ENCODE measurements at regions not wholly inside any gene's neighbourhood (a gene's known extent, or its start where the extent isn't known, plus 50 kb on each side); places are given as distances from the start of the nearest gene placed in this dataset.

- ChIA-PET POLR2A (no interaction called here), CTCF (no interaction called here)
- Histone ChIP-seq H3K4me1 (ENCODE audit: insufficient read depth, low read length) (no peaks in the 10 kb centered on the region), H3K9me3 (ENCODE audit: control insufficient read depth in 1 of 2, insufficient read depth in 1 of 2, low read length in 2 of 2) (no peaks in the 10 kb centered on the region), H3K4me3 (ENCODE audit: low read length) (no peak overlapping the region), H3K36me3 (ENCODE audit: insufficient read depth, low read length) (no peaks in the 10 kb centered on the region), H3K27ac (ENCODE audit: low read depth in 1 of 2, low read length in 2 of 2) (no peak overlapping the region), H3K27me3 (ENCODE audit: control insufficient read depth in 1 of 2, insufficient read depth in 2 of 2, low read length in 2 of 2) (no peaks in the 10 kb centered on the region)
- DNase-seq = no peak
- Mint-ChIP-seq H3K4me3 (no peak overlapping the region), H3K36me3 (ENCODE audit: low read depth) (no peaks in the 10 kb centered on the region), H3K27me3 (no peaks in the 10 kb centered on the region), H3K27ac (no peak overlapping the region), H3K4me1 (ENCODE audit: low read depth) (no peaks in the 10 kb centered on the region), H3K9me3 (peaks cover 4% of the 10 kb centered on the region)
- ATAC-seq (ENCODE audit: poor library complexity) = no peak
- intact Hi-C loops (cut with DNase I, micrococcal nuclease) = no loop called here
- no peak for TF ChIP-seq CTCF (IDR thresholded peaks at IDR 0.05)
These were observed 110.2 kb upstream of the LHCGR start for GRCh38 chr2:48865704-48866103.

GRCh38 chr2:48860380-48860779, 104.9 kb upstream of the LHCGR start:
- no peak overlapping the region for H3K4me3 ChIP-seq (ENCODE audit: low read length)
- H3K27ac ChIP-seq (ENCODE audit: low read depth in 1 of 2, low read length in 2 of 2) = no peak overlapping the region
- no peaks in the 10 kb centered on the region for H3K36me3 ChIP-seq (ENCODE audit: insufficient read depth, low read length)
- POLR2A ChIA-PET = no interaction called here
- H3K4me1 ChIP-seq (ENCODE audit: insufficient read depth, low read length) = no peaks in the 10 kb centered on the region
- Mint-ChIP-seq H3K27me3 (peaks cover 15% of the 10 kb centered on the region), H3K9me3 (no peaks in the 10 kb centered on the region), H3K4me3 (no peak overlapping the region), H3K36me3 (ENCODE audit: low read depth) (no peaks in the 10 kb centered on the region), H3K27ac (no peak overlapping the region), H3K4me1 (ENCODE audit: low read depth) (no peaks in the 10 kb centered on the region)
- H3K27me3 ChIP-seq (ENCODE audit: control insufficient read depth in 1 of 2, insufficient read depth in 2 of 2, low read length in 2 of 2) = no peaks in the 10 kb centered on the region
- no peak for TF ChIP-seq CTCF (IDR thresholded peaks at IDR 0.05)
- CTCF ChIA-PET = no interaction called here
- no peaks in the 10 kb centered on the region for H3K9me3 ChIP-seq (ENCODE audit: control insufficient read depth in 1 of 2, insufficient read depth in 1 of 2, low read length in 2 of 2)
- intact Hi-C loops (cut with DNase I, micrococcal nuclease) = no loop called here
- no peak for ATAC-seq (ENCODE audit: poor library complexity)
- no peak for DNase-seq

GRCh38 chr2:48856657-48857056, 101.1 kb upstream of the LHCGR start:
- TF ChIP-seq CTCF (IDR thresholded peaks at IDR 0.05) = no peak
- H3K27ac ChIP-seq (ENCODE audit: low read depth in 1 of 2, low read length in 2 of 2) = no peak overlapping the region
- ATAC-seq (ENCODE audit: poor library complexity) = no peak

More at GRCh38 chr2:48856657-48857056, 101.1 kb upstream of the LHCGR start:
- Histone ChIP-seq H3K9me3 (ENCODE audit: control insufficient read depth in 1 of 2, insufficient read depth in 1 of 2, low read length in 2 of 2) (no peaks in the 10 kb centered on the region), H3K27me3 (ENCODE audit: control insufficient read depth in 1 of 2, insufficient read depth in 2 of 2, low read length in 2 of 2) (no peaks in the 10 kb centered on the region), H3K4me1 (ENCODE audit: insufficient read depth, low read length) (no peaks in the 10 kb centered on the region), H3K36me3 (ENCODE audit: insufficient read depth, low read length) (no peaks in the 10 kb centered on the region), H3K4me3 (ENCODE audit: low read length) (no peak overlapping the region)
- DNase-seq = no peak
- POLR2A ChIA-PET = no interaction called here
- Mint-ChIP-seq H3K27me3 (peaks cover 19% of the 10 kb centered on the region), H3K4me3 (no peak overlapping the region), H3K4me1 (ENCODE audit: low read depth) (no peaks in the 10 kb centered on the region), H3K36me3 (ENCODE audit: low read depth) (no peaks in the 10 kb centered on the region), H3K9me3 (no peaks in the 10 kb centered on the region), H3K27ac (no peak overlapping the region)
- intact Hi-C loops (cut with DNase I, micrococcal nuclease) = no loop called here
- CTCF ChIA-PET = no interaction called here

All from CD4-positive, alpha-beta T cell (primary cell).